GM23338 (cell line): ENCODE measurements at regions not wholly inside any gene's neighbourhood (a gene's known extent, or its start where the extent isn't known, plus 50 kb on each side); places are given as distances from the start of the nearest gene placed in this dataset.

Experiments
- CREB1 ChIP-seq: fragments of 250-450 bp; sonication (Bioruptor Pico); IDR thresholded peaks from 2 replicates; pipeline ENCODE4 v1.5.0; 2020; ENCODE audit warnings: low read depth, mild to moderate bottlenecking, moderate library complexity
- CTCF ChIP-seq, 2 experiments: fragments of 200-600 bp in 1 of 2; sonication (generic) in 1 of 2; conservative IDR thresholded peaks; 2 replicates each; pipeline versions ENCODE4 v1.5.1 to v1.6.1; 2016 to 2017; ENCODE audit warnings: antibody characterized with exemption in 2 of 2, low read depth in 2 of 2, mild to moderate bottlenecking in 2 of 2, moderate library complexity in 1 of 2
- EZH2 ChIP-seq: fragments of 200-600 bp; sonication (generic); IDR thresholded peaks from one replicate; pipeline ENCODE4 v1.8.0; 2017; ENCODE audit warnings: antibody characterized with exemption, mild to moderate bottlenecking, low read depth; ENCODE audit not compliant: unreplicated experiment
- EZH2phosphoT487 ChIP-seq: fragments of 200-600 bp; sonication (generic); IDR thresholded peaks from one replicate; pipeline ENCODE4 v1.8.1; 2018; ENCODE audit warnings: antibody characterized with exemption; ENCODE audit not compliant: unreplicated experiment
- JUNB ChIP-seq: IDR thresholded peaks from one replicate; pipeline ENCODE4 v1.6.1; 2016; ENCODE audit warnings: antibody characterized with exemption; ENCODE audit not compliant: unreplicated experiment
- NANOG ChIP-seq: IDR thresholded peaks from 2 replicates; pipeline ENCODE4 v1.6.1; 2016; ENCODE audit warnings: antibody characterized with exemption, borderline replicate concordance
- POLR2AphosphoS5 ChIP-seq: IDR thresholded peaks from 2 replicates; pipeline ENCODE4 v1.6.1; 2016; ENCODE audit warnings: antibody characterized with exemption, low read depth
- STAT1 ChIP-seq: IDR thresholded peaks from one replicate; pipeline ENCODE4 v1.6.1; 2016; ENCODE audit warnings: antibody characterized with exemption; ENCODE audit not compliant: unreplicated experiment
- ZNF114 ChIP-seq: fragments of 250-450 bp; sonication (Bioruptor Pico); IDR thresholded peaks from 2 replicates; pipeline ENCODE4 v1.5.0; 2020; ENCODE audit warnings: mild to moderate bottlenecking, moderate library complexity
- ZNF331 ChIP-seq: fragments of 250-450 bp; sonication (Bioruptor Pico); IDR thresholded peaks from 2 replicates; pipeline ENCODE4 v1.5.0; 2020; ENCODE audit warnings: low read depth, mild to moderate bottlenecking, moderate library complexity
- TF ChIP-seq, protein P1 (sequence below): IDR thresholded peaks from 2 replicates; pipeline ENCODE4 v1.6.1; 2016; ENCODE audit warnings: antibody characterized with exemption
- TF ChIP-seq, protein P2 (sequence below): IDR thresholded peaks from one replicate; pipeline ENCODE4 v1.6.1; 2018; ENCODE audit warnings: antibody characterized with exemption; ENCODE audit not compliant: unreplicated experiment

DNA sequence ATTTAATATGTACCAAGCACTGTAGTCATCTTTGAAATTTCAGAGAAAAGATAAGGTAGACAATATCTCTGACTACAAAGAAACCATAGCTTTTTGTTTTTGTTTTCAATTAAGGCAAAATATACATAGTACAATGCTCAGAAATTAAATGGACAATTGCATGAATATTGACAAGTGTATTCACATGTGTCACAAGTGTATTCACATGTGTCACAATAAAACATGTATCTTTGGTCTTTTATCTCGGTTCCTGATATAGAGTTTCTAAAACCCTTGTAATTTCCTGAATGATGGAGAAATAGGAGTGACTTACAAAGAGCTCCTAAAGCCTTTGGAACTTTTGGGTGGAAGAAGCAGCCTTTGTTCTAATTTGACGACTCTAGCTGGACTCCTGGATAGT, 756.4 kb downstream of the EPHA4 start:
- TF ChIP-seq CTCF (conservative IDR thresholded peaks at IDR 0.05; ENCODE audit: low read depth in 2 of 2) (no peak), EZH2 (no peak), NANOG (no peak), EZH2phosphoT487 (no peak), POLR2AphosphoS5 (no peak), CREB1 (CRISPR knock-in tag) (no peak), JUNB (no peak), ZNF114 (CRISPR knock-in tag) (no peak), ZNF331 (CRISPR knock-in tag) (no peak), STAT1 (no peak)
- TF ChIP-seq, protein P1, sequence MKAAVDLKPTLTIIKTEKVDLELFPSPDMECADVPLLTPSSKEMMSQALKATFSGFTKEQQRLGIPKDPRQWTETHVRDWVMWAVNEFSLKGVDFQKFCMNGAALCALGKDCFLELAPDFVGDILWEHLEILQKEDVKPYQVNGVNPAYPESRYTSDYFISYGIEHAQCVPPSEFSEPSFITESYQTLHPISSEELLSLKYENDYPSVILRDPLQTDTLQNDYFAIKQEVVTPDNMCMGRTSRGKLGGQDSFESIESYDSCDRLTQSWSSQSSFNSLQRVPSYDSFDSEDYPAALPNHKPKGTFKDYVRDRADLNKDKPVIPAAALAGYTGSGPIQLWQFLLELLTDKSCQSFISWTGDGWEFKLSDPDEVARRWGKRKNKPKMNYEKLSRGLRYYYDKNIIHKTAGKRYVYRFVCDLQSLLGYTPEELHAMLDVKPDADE = no peak
- TF ChIP-seq, protein P2, sequence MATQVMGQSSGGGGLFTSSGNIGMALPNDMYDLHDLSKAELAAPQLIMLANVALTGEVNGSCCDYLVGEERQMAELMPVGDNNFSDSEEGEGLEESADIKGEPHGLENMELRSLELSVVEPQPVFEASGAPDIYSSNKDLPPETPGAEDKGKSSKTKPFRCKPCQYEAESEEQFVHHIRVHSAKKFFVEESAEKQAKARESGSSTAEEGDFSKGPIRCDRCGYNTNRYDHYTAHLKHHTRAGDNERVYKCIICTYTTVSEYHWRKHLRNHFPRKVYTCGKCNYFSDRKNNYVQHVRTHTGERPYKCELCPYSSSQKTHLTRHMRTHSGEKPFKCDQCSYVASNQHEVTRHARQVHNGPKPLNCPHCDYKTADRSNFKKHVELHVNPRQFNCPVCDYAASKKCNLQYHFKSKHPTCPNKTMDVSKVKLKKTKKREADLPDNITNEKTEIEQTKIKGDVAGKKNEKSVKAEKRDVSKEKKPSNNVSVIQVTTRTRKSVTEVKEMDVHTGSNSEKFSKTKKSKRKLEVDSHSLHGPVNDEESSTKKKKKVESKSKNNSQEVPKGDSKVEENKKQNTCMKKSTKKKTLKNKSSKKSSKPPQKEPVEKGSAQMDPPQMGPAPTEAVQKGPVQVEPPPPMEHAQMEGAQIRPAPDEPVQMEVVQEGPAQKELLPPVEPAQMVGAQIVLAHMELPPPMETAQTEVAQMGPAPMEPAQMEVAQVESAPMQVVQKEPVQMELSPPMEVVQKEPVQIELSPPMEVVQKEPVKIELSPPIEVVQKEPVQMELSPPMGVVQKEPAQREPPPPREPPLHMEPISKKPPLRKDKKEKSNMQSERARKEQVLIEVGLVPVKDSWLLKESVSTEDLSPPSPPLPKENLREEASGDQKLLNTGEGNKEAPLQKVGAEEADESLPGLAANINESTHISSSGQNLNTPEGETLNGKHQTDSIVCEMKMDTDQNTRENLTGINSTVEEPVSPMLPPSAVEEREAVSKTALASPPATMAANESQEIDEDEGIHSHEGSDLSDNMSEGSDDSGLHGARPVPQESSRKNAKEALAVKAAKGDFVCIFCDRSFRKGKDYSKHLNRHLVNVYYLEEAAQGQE = no peak
